ENCODE measurements at regions not wholly inside any gene's neighbourhood (a gene's known extent, or its start where the extent isn't known, plus 50 kb on each side); places are given as distances from the start of the nearest gene placed in this dataset.
"Not testable (repeated sequence)": the region's sequence is repeated elsewhere in the genome, so short reads cannot be mapped to it uniquely, and the experiment has no call there.

GRCh38 chr14:71606064-71606463 lies 326.2 kb upstream of the RGS6 start:
- no peak for DNase-seq (ENCODE audit: low read depth)

GRCh38 chr14:71606575-71606974 lies 325.7 kb upstream of the RGS6 start:
- no peak for DNase-seq (ENCODE audit: low read depth)

- DNase-seq (ENCODE audit: low read depth) = no peak
These were observed 325.2 kb upstream of the RGS6 start for GRCh38 chr14:71607056-71607455.

- DNase-seq (ENCODE audit: low read depth) = no peak
These were observed 322.1 kb upstream of the RGS6 start for GRCh38 chr14:71610149-71610548.

GRCh38 chr14:71610797-71611196 lies 321.4 kb upstream of the RGS6 start:
- DNase-seq (ENCODE audit: low read depth) = no peak

GRCh38 chr14:71613168-71613567 lies 319.1 kb upstream of the RGS6 start:
- DNase-seq (ENCODE audit: low read depth) = no peak

- DNase-seq (ENCODE audit: low read depth) = no peak
These were observed 316.2 kb upstream of the RGS6 start for GRCh38 chr14:71616013-71616412.

- DNase-seq (ENCODE audit: low read depth) = no peak
These were observed 314.2 kb upstream of the RGS6 start for GRCh38 chr14:71618047-71618446.

- DNase-seq (ENCODE audit: low read depth) = no peak
These were observed 313.5 kb upstream of the RGS6 start for GRCh38 chr14:71618716-71619115.

GRCh38 chr14:71619472-71619871 lies 312.8 kb upstream of the RGS6 start:
- no peak for DNase-seq (ENCODE audit: low read depth)

- DNase-seq (ENCODE audit: low read depth) = no peak
These were observed 311.8 kb upstream of the RGS6 start for GRCh38 chr14:71620401-71620800.

GRCh38 chr14:71621276-71621675 lies 311.0 kb upstream of the RGS6 start:
- no peak for DNase-seq (ENCODE audit: low read depth)

GRCh38 chr14:71621980-71622605 lies 310.1 kb upstream of the RGS6 start:
- no peak for DNase-seq (ENCODE audit: low read depth)

- DNase-seq (ENCODE audit: low read depth) = no peak
These were observed 308.3 kb upstream of the RGS6 start for GRCh38 chr14:71623939-71624338.

GRCh38 chr14:71625175-71625574 lies 307.1 kb upstream of the RGS6 start:
- DNase-seq (ENCODE audit: low read depth) = no peak

GRCh38 chr14:71625891-71626701 lies 306.1 kb upstream of the RGS6 start:
- DNase-seq (ENCODE audit: low read depth) = no peak

GRCh38 chr14:71628433-71628832 lies 303.8 kb upstream of the RGS6 start:
- no peak for DNase-seq (ENCODE audit: low read depth)

GRCh38 chr14:71629250-71629649 lies 303.0 kb upstream of the RGS6 start:
- no peak for DNase-seq (ENCODE audit: low read depth)

- DNase-seq (ENCODE audit: low read depth) = no peak
These were observed 302.3 kb upstream of the RGS6 start for GRCh38 chr14:71629765-71630492.

GRCh38 chr14:71631030-71631429 lies 301.2 kb upstream of the RGS6 start:
- DNase-seq (ENCODE audit: low read depth) = not testable (repeated sequence)

GRCh38 chr14:71632440-71632946 lies 299.7 kb upstream of the RGS6 start:
- no peak for DNase-seq (ENCODE audit: low read depth)

GRCh38 chr14:71636076-71636475 lies 296.2 kb upstream of the RGS6 start:
- DNase-seq (ENCODE audit: low read depth) = no peak
